Left renal pelvis (tissue), 4 donors: ENCODE measurements at regions not wholly inside any gene's neighbourhood (a gene's known extent, or its start where the extent isn't known, plus 50 kb on each side); places are given as distances from the start of the nearest gene placed in this dataset.
"Not testable (repeated sequence)": the region's sequence is repeated elsewhere in the genome, so short reads cannot be mapped to it uniquely, and the experiment has no call there.

Experiments
- DNase-seq, 4 donors: peaks; one replicate each; pipeline ENCODE4 v3.0.0-alpha.2; 2013; ENCODE audit warnings: low read depth in 4 of 4, low spot score in 3 of 4

- DNase-seq: no peak
Measured at GRCh38 chr4:37771771-37772170, 54.7 kb upstream of the PGM2 start.

GRCh38 chr4:37770016-37770415 is 56.5 kb upstream of the PGM2 start:
- DNase-seq: no peak

GRCh38 chr4:37769391-37769989 is 57.0 kb upstream of the PGM2 start:
- no peak for DNase-seq

DNA sequence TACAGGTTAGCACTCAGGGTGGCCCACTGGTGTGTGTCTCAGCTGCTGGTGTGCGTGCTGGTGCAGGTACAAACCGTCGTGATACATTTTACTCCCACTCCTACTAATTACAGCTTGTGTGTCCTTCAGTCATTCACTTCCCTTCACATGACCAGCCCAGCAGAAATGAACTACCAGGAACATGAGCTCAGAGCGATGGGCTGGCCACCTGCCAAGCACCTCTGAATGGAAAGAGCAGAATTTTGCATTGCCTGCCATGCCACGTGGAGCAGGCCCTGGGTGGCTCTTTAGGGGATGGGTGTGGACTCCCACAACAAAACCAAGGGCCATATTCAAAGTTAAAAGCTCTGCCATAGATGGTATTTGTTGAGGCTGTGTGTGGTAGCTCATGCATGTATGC is 58.9 kb upstream of the PGM2 start:
- DNase-seq: peak in 1 of 4 donors; percentile 45

- no peak for DNase-seq
Measured at GRCh38 chr4:37767019-37767418, 59.5 kb upstream of the PGM2 start.

GRCh38 chr4:37765741-37766140 is 60.7 kb upstream of the PGM2 start:
- DNase-seq: no peak

DNA sequence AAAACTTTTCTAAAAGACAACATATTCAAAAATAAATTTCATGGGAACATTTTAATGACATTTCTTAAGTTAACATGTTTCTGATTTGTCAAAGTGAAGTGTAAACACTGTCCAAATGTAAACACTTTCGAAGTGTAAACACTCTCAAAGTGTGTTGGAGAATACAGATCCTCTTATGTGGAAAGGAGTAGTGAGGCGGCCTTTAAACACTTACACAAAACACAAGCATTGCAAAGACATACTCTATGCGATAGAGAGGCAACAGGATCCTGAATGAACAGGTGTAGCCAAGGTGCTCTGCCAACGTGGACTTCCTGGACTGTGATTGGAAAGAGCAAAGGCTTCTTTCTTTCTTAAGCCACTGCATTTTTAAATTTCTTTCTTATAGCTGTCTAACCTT is 62.7 kb upstream of the PGM2 start:
- no peak for DNase-seq

DNA sequence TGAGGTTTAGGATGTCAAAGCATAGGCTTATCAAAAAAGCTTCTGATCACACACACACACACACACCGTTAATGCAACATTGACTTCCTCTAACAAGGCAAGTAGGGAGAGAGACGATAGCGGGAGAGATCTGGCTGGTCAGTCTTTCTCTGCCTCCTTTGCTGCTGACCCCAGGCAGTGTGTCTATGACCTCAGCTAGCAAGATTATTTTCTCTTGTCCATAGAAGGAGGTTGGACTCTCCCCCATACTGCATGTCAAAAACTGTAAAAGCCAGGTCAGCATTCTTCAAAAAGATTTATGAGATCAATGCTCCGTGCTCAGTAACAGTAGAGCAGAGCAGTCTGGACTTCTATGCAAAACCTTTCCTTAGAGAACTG is 63.5 kb upstream of the PGM2 start:
- peak; percentile 27 to 40 (median 32) for DNase-seq

GRCh38 chr4:37762294-37762990 is 64.0 kb upstream of the PGM2 start:
- DNase-seq: peak in 3 of 4 donors; percentile 24 to 63 (median 47)

DNA sequence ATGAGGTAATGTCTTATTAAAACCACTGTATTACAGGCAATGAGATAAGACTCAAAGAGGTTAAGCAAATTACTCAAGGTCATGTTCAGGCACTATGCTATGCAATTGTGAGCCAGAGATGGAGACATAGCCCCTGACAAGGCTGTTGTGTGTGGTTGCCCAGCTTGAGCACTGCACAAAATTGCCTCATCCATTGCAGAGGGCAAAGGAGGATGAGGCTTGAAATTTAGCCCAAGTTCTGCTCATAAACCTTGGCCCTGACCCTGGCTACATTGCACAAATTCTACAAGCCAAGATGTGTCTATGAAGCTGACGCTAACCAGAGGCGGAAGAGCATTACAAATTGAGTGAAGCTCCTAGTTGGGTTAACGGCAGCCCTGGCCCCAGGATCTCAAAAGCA is 65.6 kb upstream of the PGM2 start:
- no peak for DNase-seq

DNA sequence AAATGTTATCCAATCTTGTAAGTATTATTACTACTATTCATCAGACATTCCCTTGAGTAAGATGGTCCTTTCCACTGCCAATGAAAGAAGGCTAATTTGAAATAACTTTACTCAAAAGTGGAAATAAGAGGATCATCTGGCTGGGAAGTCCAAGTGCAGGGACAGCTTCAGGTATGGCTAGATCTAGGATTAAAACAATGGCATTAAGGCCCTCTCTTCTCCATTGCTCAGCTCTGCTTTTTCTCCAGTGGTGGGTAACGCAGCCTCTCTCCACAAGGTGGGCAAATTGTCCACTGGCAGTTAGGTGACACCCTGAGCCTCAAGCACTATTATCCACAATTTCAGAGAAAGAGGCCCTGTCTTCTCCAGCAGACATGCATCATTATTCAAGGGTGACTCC is 66.7 kb upstream of the PGM2 start:
- DNase-seq: no peak

DNA sequence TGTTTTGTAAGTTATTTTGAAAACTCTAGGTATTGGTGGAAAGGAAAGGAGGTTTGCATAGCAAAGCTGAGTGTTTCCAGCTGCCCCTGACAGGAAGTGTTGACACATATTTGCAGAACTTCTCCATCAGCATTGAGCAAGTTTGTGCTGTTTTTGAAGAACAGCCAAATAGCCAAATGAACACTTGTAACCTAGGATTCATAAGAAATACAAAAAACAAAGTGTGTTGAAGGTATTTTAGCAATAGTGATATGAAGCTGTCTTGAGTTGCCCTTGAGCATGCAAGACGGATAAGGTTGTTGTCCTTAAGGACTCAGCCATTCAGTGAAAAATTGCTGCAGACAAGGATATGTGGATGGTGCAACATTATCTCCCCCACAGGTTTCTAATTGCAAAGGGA is 68.3 kb upstream of the PGM2 start:
- peak in 1 of 4 donors; percentile 24 for DNase-seq

- DNase-seq: no peak
Measured at GRCh38 chr4:37757761-37758160, 68.7 kb upstream of the PGM2 start.

DNA sequence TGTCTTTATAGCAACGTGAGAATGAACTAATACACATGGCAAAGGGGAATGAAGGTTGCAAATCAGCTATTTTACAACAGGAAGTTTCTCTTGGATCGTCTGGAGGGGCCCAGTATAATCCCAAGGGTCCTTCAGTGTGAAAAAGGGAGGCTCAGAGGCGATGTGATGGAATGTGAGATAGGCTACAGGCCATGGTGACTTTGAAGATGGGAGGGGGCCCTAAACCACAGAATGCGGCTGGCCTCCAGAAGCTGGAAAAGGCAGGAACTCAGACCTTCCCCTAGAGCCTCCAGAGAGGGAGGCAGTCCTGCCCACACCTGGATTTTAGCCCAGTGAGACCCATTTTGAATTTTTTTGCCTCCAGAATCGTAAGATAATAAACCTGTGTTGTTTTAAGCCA is 69.4 kb upstream of the PGM2 start:
- no peak for DNase-seq

DNA sequence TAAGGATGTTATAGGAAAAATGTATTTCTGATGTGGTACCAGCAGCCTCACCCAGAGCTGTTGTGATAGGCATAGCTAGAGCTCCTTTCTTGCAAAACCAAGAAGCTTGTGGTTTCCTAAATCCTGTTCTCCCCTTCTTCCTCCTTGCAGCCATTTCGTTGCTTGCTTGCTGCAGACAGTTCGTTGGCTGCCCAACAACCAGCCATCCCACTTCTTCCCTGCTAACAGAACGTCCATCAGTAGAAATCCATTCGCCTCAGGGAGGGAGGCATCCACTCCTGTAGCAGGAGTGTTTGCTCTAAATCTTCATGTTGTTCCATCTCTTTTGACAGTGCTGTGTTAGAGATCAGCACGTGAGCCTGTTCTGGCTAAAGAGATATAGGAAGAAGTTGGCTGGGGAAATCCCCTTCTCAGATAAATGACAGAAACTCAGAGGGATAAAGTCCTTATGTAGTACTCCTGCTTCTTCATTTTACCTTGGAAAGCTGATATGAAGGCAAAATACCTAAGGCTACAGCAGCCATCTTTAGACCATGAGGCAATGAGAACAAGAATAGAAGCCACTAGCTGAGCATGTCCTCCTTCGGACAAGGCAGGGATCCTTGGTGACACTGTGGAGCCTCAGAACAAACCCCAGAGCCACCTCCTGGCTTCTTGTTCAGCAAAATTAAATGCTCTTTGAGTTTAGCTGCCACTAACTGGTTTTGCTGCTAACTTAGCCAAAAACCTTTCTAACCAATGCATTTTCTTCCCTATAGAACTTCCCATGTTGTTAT is 68.4 kb upstream of the RELL1 start:
- DNase-seq: no peak

DNA sequence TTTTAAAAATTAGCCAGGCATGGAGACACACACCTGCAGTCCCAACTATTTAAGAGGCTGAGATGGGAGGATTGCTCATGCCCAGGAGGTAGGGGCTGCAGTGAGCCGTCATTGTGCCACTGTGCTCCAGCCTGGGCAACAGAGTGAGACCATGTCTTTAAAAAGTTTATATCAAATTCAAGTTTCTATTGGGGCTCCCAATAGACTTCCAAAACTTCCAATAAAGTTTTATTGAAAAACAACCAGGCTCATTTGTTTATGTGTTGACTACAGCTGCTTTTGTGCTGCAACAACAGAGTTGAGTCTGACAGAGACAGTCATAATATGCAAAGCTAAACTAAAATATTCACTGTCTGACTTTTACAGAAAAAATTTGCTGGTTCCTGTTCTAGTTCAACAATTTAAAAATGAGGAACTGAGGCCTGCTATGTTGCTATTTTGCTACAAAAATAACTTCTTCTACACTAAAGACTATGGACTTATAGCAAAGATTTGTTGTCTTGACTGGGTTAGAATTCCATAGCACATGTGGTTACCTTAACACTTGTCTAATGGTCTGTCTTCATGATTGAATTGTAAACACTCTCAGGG is 63.3 kb upstream of the RELL1 start:
- no peak for DNase-seq

- DNase-seq: no peak
Measured at GRCh38 chr4:37748485-37748884, 62.3 kb upstream of the RELL1 start.

DNA sequence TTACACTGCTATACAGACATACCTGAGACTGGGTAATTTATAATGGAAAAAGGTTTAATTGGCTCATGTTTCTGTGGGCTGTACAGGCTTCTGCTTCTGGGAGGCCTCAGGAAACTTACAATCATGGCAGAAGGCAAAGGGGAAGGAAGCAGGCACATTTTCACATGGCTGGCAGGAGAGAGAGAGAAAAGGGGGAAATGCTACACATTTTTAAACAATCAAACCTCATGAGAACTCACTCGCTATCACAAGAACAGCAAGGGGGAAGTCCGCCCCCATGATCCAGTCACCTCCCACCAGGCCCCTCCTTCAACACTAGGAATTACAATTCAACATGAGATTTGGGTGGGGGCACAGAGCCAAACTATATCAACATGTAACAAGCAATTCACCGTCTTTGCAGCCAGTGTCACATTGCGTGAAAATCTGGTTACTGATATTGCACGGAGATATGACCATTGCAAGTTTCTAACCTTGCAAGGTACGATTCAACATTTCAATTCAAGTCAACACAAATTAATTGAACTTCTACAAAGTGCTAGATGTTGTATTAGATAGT is 61.7 kb upstream of the RELL1 start:
- no peak for DNase-seq

GRCh38 chr4:37746852-37747251 is 60.7 kb upstream of the RELL1 start:
- not testable (repeated sequence) for DNase-seq

- DNase-seq: no peak
Measured at GRCh38 chr4:37745946-37746345, 59.8 kb upstream of the RELL1 start.

GRCh38 chr4:37742149-37742548 is 56.0 kb upstream of the RELL1 start:
- no peak for DNase-seq
